ENCODE measurements at regions not wholly inside any gene's neighbourhood (a gene's known extent, or its start where the extent isn't known, plus 50 kb on each side); places are given as distances from the start of the nearest gene placed in this dataset.
A peak's percentile ranks its signal among the peaks of the same experiment; 100 is the strongest.
"Not testable (repeated sequence)": the region's sequence is repeated elsewhere in the genome, so short reads cannot be mapped to it uniquely, and the experiment has no call there.

GRCh38 chr3:166435469-166436057 lies 598.3 kb upstream of the BCHE start:
- no peak for DNase-seq

GRCh38 chr3:166433060-166433459 lies 595.8 kb upstream of the BCHE start:
- DNase-seq = no peak

GRCh38 chr3:166425900-166426611 lies 588.8 kb upstream of the BCHE start:
- no peak for DNase-seq

- no peak for DNase-seq
These were observed 587.8 kb upstream of the BCHE start for GRCh38 chr3:166425021-166425420.

- not testable (repeated sequence) for DNase-seq
These were observed 586.7 kb upstream of the BCHE start for GRCh38 chr3:166423824-166424513.

- no peak for DNase-seq
These were observed 585.3 kb upstream of the BCHE start for GRCh38 chr3:166422556-166422955.

GRCh38 chr3:166420071-166420470 lies 582.8 kb upstream of the BCHE start:
- no peak for DNase-seq

GRCh38 chr3:166405896-166406295 lies 568.7 kb upstream of the BCHE start:
- DNase-seq = no peak

- DNase-seq = no peak
These were observed 568.2 kb upstream of the BCHE start for GRCh38 chr3:166405465-166405864.

GRCh38 chr3:166390303-166390702 lies 553.1 kb upstream of the BCHE start:
- no peak for DNase-seq

GRCh38 chr3:166388321-166388720 lies 551.1 kb upstream of the BCHE start:
- DNase-seq = no peak

- no peak for DNase-seq
These were observed 535.4 kb upstream of the BCHE start for GRCh38 chr3:166372571-166373106.

- no peak for DNase-seq
These were observed 530.8 kb upstream of the BCHE start for GRCh38 chr3:166367947-166368533.

- DNase-seq = peak; percentile 90
These were observed 525.5 kb upstream of the BCHE start for GRCh38 chr3:166362698-166363097.

GRCh38 chr3:166360720-166361119 lies 523.5 kb upstream of the BCHE start:
- DNase-seq = no peak

- DNase-seq = no peak
These were observed 514.2 kb upstream of the BCHE start for GRCh38 chr3:166351461-166351860.

GRCh38 chr3:166340604-166341266 lies 503.5 kb upstream of the BCHE start:
- DNase-seq = no peak

GRCh38 chr3:166324401-166324800 lies 487.2 kb upstream of the BCHE start:
- peak; percentile 94 for DNase-seq

GRCh38 chr3:166322391-166322790 lies 485.2 kb upstream of the BCHE start:
- DNase-seq = no peak

- no peak for DNase-seq
These were observed 470.6 kb upstream of the BCHE start for GRCh38 chr3:166307756-166308350.

GRCh38 chr3:166304584-166304983 lies 467.4 kb upstream of the BCHE start:
- DNase-seq = no peak

- DNase-seq = no peak
These were observed 466.5 kb upstream of the BCHE start for GRCh38 chr3:166303681-166304080.

- DNase-seq = no peak
These were observed 465.1 kb upstream of the BCHE start for GRCh38 chr3:166302331-166302730.

Data from NCI-H1105 treated with DMSO at 0.1 percent for 48 hours (cell line).